B cell (primary cell): ENCODE measurements at regions not wholly inside any gene's neighbourhood (a gene's known extent, or its start where the extent isn't known, plus 50 kb on each side); places are given as distances from the start of the nearest gene placed in this dataset.

Experiments used
- ATAC-seq: fragments of 200-7000 bp; cut with Tn5 transposase; one replicate; pipeline ENCODE4 v1.10.0; 2021; ENCODE audit warnings: low read depth, mild to moderate bottlenecking, moderate number of reproducible peaks, moderate library complexity
- CTCF ChIA-PET: fragments of 350-600 bp; sonication (Branson Sonifier 250); formaldehyde crosslinking; loops from one replicate; lab custom pipeline; 2021; ENCODE audit warnings: antibody characterized with exemption, inconsistent platforms; lab: Charles Lee
- POLR2A ChIA-PET: fragments of 350-600 bp; sonication (Branson Sonifier 250); formaldehyde crosslinking; loops from one replicate; lab custom pipeline; 2021; ENCODE audit warnings: antibody characterized with exemption; lab: Charles Lee
- DNase-seq: peaks from one replicate; pipeline ENCODE4 v3.0.0; 2013
- H2AFZ ChIP-seq: 2 replicates; pipeline ENCODE4 v1.6.1; 2012; ENCODE audit warnings: mild to moderate bottlenecking, low read depth, low read length; ENCODE audit not compliant: insufficient read depth, poor library complexity, severe bottlenecking
- H3K27ac ChIP-seq, 2 donors: 1 replicate in 1 of 2; 2 replicates in 1 of 2; pipeline ENCODE4 v1.5.1; 2012 to 2013; ENCODE audit warnings: low read length in 2 of 2, mild to moderate bottlenecking in 2 of 2, moderate library complexity in 1 of 2
- H3K27me3 ChIP-seq, 4 experiments: fragments of 200-600 bp in 1 of 4; sonication (generic) in 1 of 4; replicated peaks in 1 of 4; 1 replicate in 2 of 4; 2 replicates in 2 of 4; pipeline versions ENCODE4 v1.6.1 to v1.7.0; 2013 to 2016; ENCODE audit warnings: low read length in 3 of 4, mild to moderate bottlenecking in 2 of 4, mixed read lengths in 1 of 4, moderate library complexity in 1 of 4; ENCODE audit not compliant: insufficient read depth in 4 of 4, control insufficient read depth in 3 of 4; ENCODE audit errors: control extremely low read depth in 1 of 4
- H3K36me3 ChIP-seq, 2 experiments: replicated peaks in 1 of 2; 1 replicate in 1 of 2; 2 replicates in 1 of 2; pipeline versions ENCODE4 v1.6.1 to v1.7.1; 2013; ENCODE audit warnings: low read length in 1 of 2; ENCODE audit not compliant: insufficient read depth in 2 of 2, control insufficient read depth in 1 of 2; ENCODE audit errors: control extremely low read depth in 1 of 2, extremely low read depth in 1 of 2
- H3K4me1 ChIP-seq, 2 donors: fragments of 200-600 bp in 1 of 2; sonication (generic) in 1 of 2; 1 replicate in 1 of 2; 2 replicates in 1 of 2; pipeline versions ENCODE4 v1.5.1 to v1.6.1; 2013 to 2017; ENCODE audit warnings: low read length in 2 of 2; ENCODE audit not compliant: control insufficient read depth in 2 of 2, insufficient read depth in 2 of 2
- H3K4me2 ChIP-seq: replicated peaks from 2 replicates; pipeline ENCODE3; 2012; ENCODE audit warnings: mild to moderate bottlenecking, low read depth, low read length; ENCODE audit not compliant: poor library complexity, severe bottlenecking
- H3K4me3 ChIP-seq, 5 experiments: fragments of 200-600 bp in 1 of 5; sonication (generic) in 1 of 5; 1 replicate in 3 of 5; 2 replicates in 2 of 5; pipeline versions ENCODE4 v1.5.1 to v1.7.0; 2011 to 2016; ENCODE audit warnings: low read length in 4 of 5, mild to moderate bottlenecking in 4 of 5, low read depth in 2 of 5, control low read depth in 1 of 5, moderate library complexity in 1 of 5; ENCODE audit not compliant: insufficient read depth in 1 of 5; ENCODE audit errors: control extremely low read depth in 1 of 5, extremely low read depth in 1 of 5
- H3K79me2 ChIP-seq: fragments of 200-600 bp; sonication (generic); one replicate; pipeline ENCODE4 v1.6.0; 2016; ENCODE audit warnings: low read length; ENCODE audit not compliant: control insufficient read depth, insufficient read depth
- H3K9ac ChIP-seq: fragments of 200-600 bp; sonication (generic); 2 replicates; pipeline ENCODE4 v1.6.1; 2017; ENCODE audit warnings: mild to moderate bottlenecking, low read length, moderate library complexity
- H3K9me3 ChIP-seq, 3 donors: one replicate each; pipeline versions ENCODE4 v1.6.1 to v1.7.1; 2013; ENCODE audit warnings: low read length in 2 of 3; ENCODE audit not compliant: control insufficient read depth in 2 of 3, insufficient read depth in 1 of 3; ENCODE audit errors: control extremely low read depth in 1 of 3
- H4K20me1 ChIP-seq: 2 replicates; pipeline ENCODE4 v1.6.0; 2012; ENCODE audit warnings: mild to moderate bottlenecking, low read length; ENCODE audit not compliant: insufficient read depth, control insufficient read depth, poor library complexity, severe bottlenecking
- H3K27ac Mint-ChIP-seq: one replicate; pipeline ENCODE4 v1.8.0; 2021; ENCODE audit warnings: mixed read lengths
- H3K27me3 Mint-ChIP-seq: one replicate; pipeline ENCODE4 v1.8.0; 2021; ENCODE audit warnings: mixed read lengths
- H3K4me1 Mint-ChIP-seq: one replicate; pipeline ENCODE4 v1.8.0; 2021; ENCODE audit warnings: mixed read lengths
- H3K4me3 Mint-ChIP-seq: one replicate; pipeline ENCODE4 v1.8.0; 2021; ENCODE audit warnings: mixed read lengths
- H3K9me3 Mint-ChIP-seq: one replicate; pipeline ENCODE4 v1.8.0; 2022; ENCODE audit warnings: mixed read lengths; ENCODE audit not compliant: insufficient read depth
- EZH2 ChIP-seq: IDR thresholded peaks from 2 replicates; pipeline ENCODE4 v1.6.1; 2012; ENCODE audit warnings: borderline replicate concordance, low read depth, mild to moderate bottlenecking, moderate library complexity, low read length; ENCODE audit not compliant: insufficient read depth, poor library complexity, severe bottlenecking
- WGBS: methylation state at CpG from one replicate; pipeline ENCODE4 v1.1.5; 2013; ENCODE audit warnings: missing lambda C conversion rate; ENCODE audit not compliant: insufficient coverage; 5-methylcytosine and 5-hydroxymethylcytosine counted together
- intact Hi-C: fragments of 100-400 bp; cut with micrococcal nuclease; formaldehyde crosslinking; loops from one replicate; pipeline ENCODE4 v1.10.0; 2022
- TF ChIP-seq, protein P1 (sequence below): fragments of 200-600 bp; IDR thresholded peaks from one replicate; pipeline ENCODE4 v1.8.0; 2022; ENCODE audit warnings: antibody characterized with exemption, mild to moderate bottlenecking

DNA sequence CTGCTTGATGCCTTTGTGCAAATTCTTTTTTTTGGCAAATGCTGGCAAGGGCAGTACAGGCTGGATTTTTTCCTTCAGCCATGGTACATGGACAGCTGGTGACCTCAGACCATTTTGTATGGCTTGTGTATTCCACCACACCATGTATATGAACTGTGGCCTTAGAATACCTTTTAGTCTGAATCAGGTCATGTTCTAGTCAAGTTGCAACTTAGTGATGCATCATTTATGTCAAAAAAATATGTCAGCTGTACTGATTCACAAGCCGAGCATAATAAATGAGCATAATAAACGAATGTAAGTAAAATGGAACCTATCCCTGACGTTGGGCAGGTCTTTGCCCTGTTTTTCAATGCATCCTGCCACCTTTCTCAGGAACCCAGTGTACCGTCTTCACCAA lies 219.7 kb upstream of the RUNX1 start:
- Histone ChIP-seq H3K4me1 (no peaks in the 10 kb centered on the region), H3K9ac (no peak overlapping the region), H3K36me3 (no peaks in the 10 kb centered on the region), H3K27ac (no peak overlapping the region), H3K79me2 (no peaks in the 10 kb centered on the region), H2AFZ (no peak overlapping the region), H3K4me3 (no peak overlapping the region), H3K27me3 (no peaks in the 10 kb centered on the region), H3K9me3 (no peaks in the 10 kb centered on the region), H4K20me1 (no peaks in the 10 kb centered on the region), H3K4me2 (no peak overlapping the region)
- no peak for TF ChIP-seq EZH2
- TF ChIP-seq, protein P1, sequence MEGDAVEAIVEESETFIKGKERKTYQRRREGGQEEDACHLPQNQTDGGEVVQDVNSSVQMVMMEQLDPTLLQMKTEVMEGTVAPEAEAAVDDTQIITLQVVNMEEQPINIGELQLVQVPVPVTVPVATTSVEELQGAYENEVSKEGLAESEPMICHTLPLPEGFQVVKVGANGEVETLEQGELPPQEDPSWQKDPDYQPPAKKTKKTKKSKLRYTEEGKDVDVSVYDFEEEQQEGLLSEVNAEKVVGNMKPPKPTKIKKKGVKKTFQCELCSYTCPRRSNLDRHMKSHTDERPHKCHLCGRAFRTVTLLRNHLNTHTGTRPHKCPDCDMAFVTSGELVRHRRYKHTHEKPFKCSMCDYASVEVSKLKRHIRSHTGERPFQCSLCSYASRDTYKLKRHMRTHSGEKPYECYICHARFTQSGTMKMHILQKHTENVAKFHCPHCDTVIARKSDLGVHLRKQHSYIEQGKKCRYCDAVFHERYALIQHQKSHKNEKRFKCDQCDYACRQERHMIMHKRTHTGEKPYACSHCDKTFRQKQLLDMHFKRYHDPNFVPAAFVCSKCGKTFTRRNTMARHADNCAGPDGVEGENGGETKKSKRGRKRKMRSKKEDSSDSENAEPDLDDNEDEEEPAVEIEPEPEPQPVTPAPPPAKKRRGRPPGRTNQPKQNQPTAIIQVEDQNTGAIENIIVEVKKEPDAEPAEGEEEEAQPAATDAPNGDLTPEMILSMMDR = no peak
- 100% methylated on average over 2 of the region's 4 CpGs for WGBS
- ChIA-PET POLR2A (no interaction called here), CTCF (no interaction called here)
- Mint-ChIP-seq H3K4me1 (no peaks in the 10 kb centered on the region), H3K27me3 (peaks cover 5% of the 10 kb centered on the region), H3K4me3 (no peak overlapping the region), H3K27ac (no peak overlapping the region), H3K9me3 (no peaks in the 10 kb centered on the region)
- ATAC-seq = no peak
- DNase-seq = no peak
- intact Hi-C loops = no loop called here

DNA sequence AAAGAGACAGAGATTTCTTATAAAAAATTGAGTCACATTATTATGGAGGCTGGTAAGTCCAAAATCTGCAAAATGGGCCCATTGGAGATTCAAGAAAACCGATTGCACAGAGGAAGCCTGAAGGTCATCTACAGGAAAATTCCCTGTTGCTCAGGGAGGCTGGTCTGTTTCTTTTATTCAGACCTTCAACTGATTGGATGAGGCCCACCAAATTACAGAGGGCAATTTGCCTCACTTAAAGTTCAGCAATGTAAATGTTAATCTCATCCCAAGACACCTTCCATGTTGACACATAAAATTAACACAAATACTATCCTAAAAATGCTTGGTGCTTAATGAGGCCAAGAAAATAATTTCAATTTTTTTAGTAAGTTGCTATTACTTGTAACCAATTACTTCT lies 219.2 kb upstream of the RUNX1 start:
- intact Hi-C loops = no loop called here
- H3K4me3 Mint-ChIP-seq = no peak overlapping the region
- no peaks in the 10 kb centered on the region for H3K4me1 Mint-ChIP-seq

More for the DNA sequence above, 219.2 kb upstream of the RUNX1 start:
- Mint-ChIP-seq H3K27ac (no peak overlapping the region), H3K27me3 (peaks cover 5% of the 10 kb centered on the region), H3K9me3 (no peaks in the 10 kb centered on the region)
- WGBS = 100% methylated on average over 1 of the region's 1 CpG
- H3K9me3 ChIP-seq = no peaks in the 10 kb centered on the region
- TF ChIP-seq, protein P1 = no peak
- no peak for TF ChIP-seq EZH2
- POLR2A ChIA-PET = no interaction called here
- no peaks in the 10 kb centered on the region for H3K36me3 ChIP-seq
- CTCF ChIA-PET = no interaction called here
- DNase-seq (no peak), ATAC-seq (no peak)
- no peak overlapping the region for H3K4me3 ChIP-seq
- no peaks in the 10 kb centered on the region for H3K27me3 ChIP-seq
- no peaks in the 10 kb centered on the region for H4K20me1 ChIP-seq
- H3K27ac ChIP-seq = no peak overlapping the region
- H3K9ac ChIP-seq = no peak overlapping the region
- H3K4me1 ChIP-seq = no peaks in the 10 kb centered on the region
- H3K79me2 ChIP-seq = no peaks in the 10 kb centered on the region
- no peak overlapping the region for H3K4me2 ChIP-seq
- no peak overlapping the region for H2AFZ ChIP-seq
